Keratinocyte (primary cell): ENCODE measurements at regions not wholly inside any gene's neighbourhood (a gene's known extent, or its start where the extent isn't known, plus 50 kb on each side); places are given as distances from the start of the nearest gene placed in this dataset.

Experiments used
- DNase-seq: peaks from one replicate; pipeline ENCODE4 v3.0.0-alpha.2; 2011; ENCODE audit warnings: low read depth, missing footprints, low spot score
- FAIRE-seq: peaks from 2 replicates; lab custom pipeline; 2011; peaks lifted over from hg19 to GRCh38; lab: Jason Lieb, UNC
- H2AFZ ChIP-seq: 2 replicates; pipeline ENCODE4 v1.6.0; 2012; ENCODE audit warnings: low read length, control low read depth, inconsistent platforms; ENCODE audit not compliant: control insufficient read depth
- H3K27ac ChIP-seq: 2 replicates; pipeline ENCODE4 v1.5.1; 2011; ENCODE audit warnings: low read length; ENCODE audit not compliant: control insufficient read depth, insufficient read depth
- H3K27me3 ChIP-seq: 3 replicates; pipeline ENCODE4 v1.6.0; 2011; ENCODE audit warnings: low read length; ENCODE audit not compliant: control insufficient read depth, insufficient read depth; ENCODE audit errors: extremely low read depth
- H3K36me3 ChIP-seq, 2 experiments: 2 replicates in 1 of 2; 3 replicates in 1 of 2; pipeline ENCODE4 v1.5.1; 2011; ENCODE audit warnings: low read length in 2 of 2, mild to moderate bottlenecking in 1 of 2; ENCODE audit not compliant: control insufficient read depth in 2 of 2, insufficient read depth in 2 of 2; ENCODE audit errors: extremely low read depth in 1 of 2
- H3K4me1 ChIP-seq: 3 replicates; pipeline ENCODE4 v1.5.1; 2011; ENCODE audit warnings: low read length; ENCODE audit not compliant: control insufficient read depth, insufficient read depth; ENCODE audit errors: extremely low read depth
- H3K4me2 ChIP-seq: 3 replicates; pipeline ENCODE4 v1.6.0; 2011; ENCODE audit warnings: low read depth, low read length; ENCODE audit not compliant: control insufficient read depth, insufficient read depth; ENCODE audit errors: extremely low read depth
- H3K4me3 ChIP-seq, 3 experiments: fragments of 200-600 bp in 1 of 3; sonication (generic) in 1 of 3; 2 replicates in 2 of 3; 3 replicates in 1 of 3; pipeline ENCODE4 v1.5.1; 2011 to 2016; ENCODE audit warnings: low read length in 3 of 3, mild to moderate bottlenecking in 3 of 3, control low read depth in 2 of 3, inconsistent platforms in 1 of 3, low read depth in 1 of 3, mixed read lengths in 1 of 3, mixed run types in 1 of 3, moderate library complexity in 1 of 3; ENCODE audit not compliant: control insufficient read depth in 2 of 3, insufficient read depth in 2 of 3; ENCODE audit errors: extremely low read depth in 1 of 3
- H3K79me2 ChIP-seq: 2 replicates; pipeline ENCODE4 v1.6.0; 2012; ENCODE audit warnings: low read length; ENCODE audit not compliant: control insufficient read depth, insufficient read depth
- H3K9ac ChIP-seq: 3 replicates; pipeline ENCODE4 v1.6.0; 2011; ENCODE audit warnings: low read length; ENCODE audit not compliant: control insufficient read depth, insufficient read depth; ENCODE audit errors: extremely low read depth
- H3K9me1 ChIP-seq: 3 replicates; pipeline ENCODE4 v1.6.0; 2011; ENCODE audit warnings: low read length; ENCODE audit not compliant: control insufficient read depth, insufficient read depth; ENCODE audit errors: extremely low read depth
- H3K9me3 ChIP-seq: 2 replicates; pipeline ENCODE4 v1.5.1; 2012; ENCODE audit warnings: low read depth, low read length; ENCODE audit not compliant: control insufficient read depth
- H4K20me1 ChIP-seq: 3 replicates; pipeline ENCODE4 v1.6.0; 2011; ENCODE audit warnings: low read length; ENCODE audit not compliant: control insufficient read depth, insufficient read depth; ENCODE audit errors: extremely low read depth
- EZH2 ChIP-seq: IDR thresholded peaks from one replicate; pipeline ENCODE4 v1.6.1; 2012; ENCODE audit warnings: inconsistent platforms, mild to moderate bottlenecking, low read length, moderate library complexity
- dilution Hi-C: fragments of 300-500 bp; cut with MboI; formaldehyde crosslinking; loops from one replicate; pipeline ENCODE4 v1.7.0; 2020; ENCODE audit warnings: low sequenced_read_pairs; ENCODE audit not compliant: extremely low pct_ligation_motif_present
- TF ChIP-seq, protein P1 (sequence below), 3 experiments: IDR thresholded peaks in 1 of 3; conservative IDR thresholded peaks in 1 of 3; optimal IDR thresholded peaks in 1 of 3; 2 replicates in 2 of 3; 3 replicates in 1 of 3; pipeline versions ENCODE3 to v1.5.1; 2011; ENCODE audit warnings: low read length in 3 of 3, mild to moderate bottlenecking in 3 of 3, moderate library complexity in 2 of 3, control low read depth in 1 of 3, inconsistent platforms in 1 of 3; ENCODE audit not compliant: insufficient read depth in 2 of 3; ENCODE audit errors: extremely low read depth in 1 of 3

GRCh38 chr15:38618242-38618955, 53.8 kb upstream of the RASGRP1 start:
- Histone ChIP-seq H3K9me3 (no peaks in the 10 kb centered on the region), H3K4me2 (no peak overlapping the region), H3K79me2 (no peaks in the 10 kb centered on the region), H3K27me3 (peaks cover 16% of the 10 kb centered on the region), H3K9ac (no peak overlapping the region), H2AFZ (no peak overlapping the region), H4K20me1 (no peaks in the 10 kb centered on the region), H3K4me1 (no peaks in the 10 kb centered on the region), H3K27ac (no peak overlapping the region), H3K9me1 (no peaks in the 10 kb centered on the region), H3K4me3 (no peak overlapping the region), H3K36me3 (no peaks in the 10 kb centered on the region)
- dilution Hi-C loops: no loop called here
- TF ChIP-seq, protein P1, sequence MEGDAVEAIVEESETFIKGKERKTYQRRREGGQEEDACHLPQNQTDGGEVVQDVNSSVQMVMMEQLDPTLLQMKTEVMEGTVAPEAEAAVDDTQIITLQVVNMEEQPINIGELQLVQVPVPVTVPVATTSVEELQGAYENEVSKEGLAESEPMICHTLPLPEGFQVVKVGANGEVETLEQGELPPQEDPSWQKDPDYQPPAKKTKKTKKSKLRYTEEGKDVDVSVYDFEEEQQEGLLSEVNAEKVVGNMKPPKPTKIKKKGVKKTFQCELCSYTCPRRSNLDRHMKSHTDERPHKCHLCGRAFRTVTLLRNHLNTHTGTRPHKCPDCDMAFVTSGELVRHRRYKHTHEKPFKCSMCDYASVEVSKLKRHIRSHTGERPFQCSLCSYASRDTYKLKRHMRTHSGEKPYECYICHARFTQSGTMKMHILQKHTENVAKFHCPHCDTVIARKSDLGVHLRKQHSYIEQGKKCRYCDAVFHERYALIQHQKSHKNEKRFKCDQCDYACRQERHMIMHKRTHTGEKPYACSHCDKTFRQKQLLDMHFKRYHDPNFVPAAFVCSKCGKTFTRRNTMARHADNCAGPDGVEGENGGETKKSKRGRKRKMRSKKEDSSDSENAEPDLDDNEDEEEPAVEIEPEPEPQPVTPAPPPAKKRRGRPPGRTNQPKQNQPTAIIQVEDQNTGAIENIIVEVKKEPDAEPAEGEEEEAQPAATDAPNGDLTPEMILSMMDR (optimal IDR thresholded peaks at IDR 0.05 in 1 of 3, IDR thresholded peaks at IDR 0.05 in 1 of 3, conservative IDR thresholded peaks at IDR 0.05 in 1 of 3; ENCODE audit: extremely low read depth in 1 of 3, insufficient read depth in 2 of 3, low read length in 3 of 3): no peak
- no peak for TF ChIP-seq EZH2
- no peak for FAIRE-seq
- no peak for DNase-seq

GRCh38 chr15:38620098-38620497, 55.5 kb upstream of the RASGRP1 start:
- Histone ChIP-seq H3K4me3 (no peak overlapping the region), H3K4me2 (no peak overlapping the region), H3K36me3 (no peaks in the 10 kb centered on the region), H3K9ac (no peak overlapping the region), H3K9me3 (no peaks in the 10 kb centered on the region), H3K9me1 (no peaks in the 10 kb centered on the region), H4K20me1 (no peaks in the 10 kb centered on the region), H3K27ac (no peak overlapping the region), H2AFZ (no peak overlapping the region), H3K4me1 (no peaks in the 10 kb centered on the region), H3K27me3 (peaks cover 13% of the 10 kb centered on the region), H3K79me2 (no peaks in the 10 kb centered on the region)
- DNase-seq: no peak
- TF ChIP-seq, protein P1 (optimal IDR thresholded peaks at IDR 0.05 in 1 of 3, IDR thresholded peaks at IDR 0.05 in 1 of 3, conservative IDR thresholded peaks at IDR 0.05 in 1 of 3; ENCODE audit: extremely low read depth in 1 of 3, insufficient read depth in 2 of 3, low read length in 3 of 3): no peak
- no peak for TF ChIP-seq EZH2
- no peak for FAIRE-seq
- dilution Hi-C loops: no loop called here
